ENCODE measurements at regions not wholly inside any gene's neighbourhood (a gene's known extent, or its start where the extent isn't known, plus 50 kb on each side); places are given as distances from the start of the nearest gene placed in this dataset.

DNA sequence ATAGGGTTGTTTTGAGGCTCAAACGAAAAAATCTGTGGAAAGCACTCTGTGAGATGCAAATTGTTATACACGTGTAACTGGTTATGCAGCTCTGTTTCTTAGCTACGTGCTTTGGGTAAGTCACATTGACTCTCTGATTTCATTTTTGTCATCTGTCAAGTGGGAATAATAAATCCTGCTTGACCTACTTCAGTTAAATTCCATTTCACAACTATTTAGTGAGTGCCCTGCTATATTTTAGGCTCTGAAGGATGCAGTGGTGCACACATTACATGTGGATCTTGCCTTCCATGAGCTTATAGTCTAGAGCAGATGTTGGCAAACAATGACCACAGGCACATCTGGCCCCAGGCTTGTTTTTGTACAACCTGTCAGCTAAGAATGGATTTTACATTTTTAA lies 133.6 kb upstream of the PLET1 start:
- H3K36me3 Mint-ChIP-seq, result peaks cover 2% of the 10 kb centered on the region; the same call in 1 of the 2 replicates
- DNase-seq (ENCODE audit: low spot score), result no peak
- TF ChIP-seq, protein P1, sequence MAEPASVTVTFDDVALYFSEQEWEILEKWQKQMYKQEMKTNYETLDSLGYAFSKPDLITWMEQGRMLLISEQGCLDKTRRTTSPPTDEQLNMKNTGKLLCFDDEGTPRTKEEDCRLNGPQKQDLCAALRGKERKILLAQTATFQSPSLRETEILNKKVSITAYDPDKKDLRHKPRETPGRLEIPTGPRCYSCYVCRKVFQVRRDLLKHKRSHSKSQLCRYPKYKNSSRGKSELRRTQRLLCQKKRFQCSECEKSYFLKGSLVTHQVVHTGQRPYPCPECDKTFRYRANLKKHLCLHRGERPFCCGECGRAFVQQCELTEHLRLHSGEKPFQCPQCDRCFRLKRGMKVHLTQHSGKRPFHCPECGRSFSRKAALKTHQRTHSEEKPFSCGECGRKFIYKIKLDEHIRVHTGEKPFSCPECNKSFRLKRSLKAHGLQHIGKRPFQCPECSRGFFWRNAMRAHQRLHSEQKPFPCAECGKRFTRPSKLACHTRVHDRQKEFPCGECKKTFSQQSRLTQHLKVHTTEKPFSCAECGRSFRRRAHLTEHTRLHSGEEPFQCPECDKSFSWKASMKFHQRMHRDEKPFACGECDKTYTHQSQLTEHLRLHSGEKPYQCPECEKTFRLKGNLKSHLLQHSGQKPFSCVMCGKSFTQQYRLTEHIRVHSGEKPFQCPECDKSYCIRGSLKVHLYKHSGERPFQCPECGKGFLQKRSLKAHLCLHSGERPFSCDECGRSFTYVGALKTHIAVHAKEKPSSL (CRISPR knock-in tag; conservative IDR thresholded peaks at IDR 0.05), result no peak
- TF ChIP-seq, protein P2, sequence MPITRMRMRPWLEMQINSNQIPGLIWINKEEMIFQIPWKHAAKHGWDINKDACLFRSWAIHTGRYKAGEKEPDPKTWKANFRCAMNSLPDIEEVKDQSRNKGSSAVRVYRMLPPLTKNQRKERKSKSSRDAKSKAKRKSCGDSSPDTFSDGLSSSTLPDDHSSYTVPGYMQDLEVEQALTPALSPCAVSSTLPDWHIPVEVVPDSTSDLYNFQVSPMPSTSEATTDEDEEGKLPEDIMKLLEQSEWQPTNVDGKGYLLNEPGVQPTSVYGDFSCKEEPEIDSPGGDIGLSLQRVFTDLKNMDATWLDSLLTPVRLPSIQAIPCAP (CRISPR knock-in tag; IDR thresholded peaks at IDR 0.05), result no peak
- TF ChIP-seq ZNF396 (CRISPR knock-in tag; IDR thresholded peaks at IDR 0.05; ENCODE audit: borderline replicate concordance) (no peak), ZNF281 (CRISPR knock-in tag; IDR thresholded peaks at IDR 0.05) (no peak), E2F1 (CRISPR knock-in tag; IDR thresholded peaks at IDR 0.05) (no peak)
- no peak overlapping the region for H3K27ac Mint-ChIP-seq
- ChIA-PET CTCF (no interaction called here), POLR2A (no interaction called here)
- ATAC-seq, result no peak
- peaks cover 6% of the 10 kb centered on the region for H3K9me3 Mint-ChIP-seq
- H3K27me3 Mint-ChIP-seq (ENCODE audit: low read depth), result no peaks in the 10 kb centered on the region; the same call in 1 of the 2 replicates
- no peaks in the 10 kb centered on the region for H3K4me1 Mint-ChIP-seq
- H3K4me3 Mint-ChIP-seq, result no peak overlapping the region

DNA sequence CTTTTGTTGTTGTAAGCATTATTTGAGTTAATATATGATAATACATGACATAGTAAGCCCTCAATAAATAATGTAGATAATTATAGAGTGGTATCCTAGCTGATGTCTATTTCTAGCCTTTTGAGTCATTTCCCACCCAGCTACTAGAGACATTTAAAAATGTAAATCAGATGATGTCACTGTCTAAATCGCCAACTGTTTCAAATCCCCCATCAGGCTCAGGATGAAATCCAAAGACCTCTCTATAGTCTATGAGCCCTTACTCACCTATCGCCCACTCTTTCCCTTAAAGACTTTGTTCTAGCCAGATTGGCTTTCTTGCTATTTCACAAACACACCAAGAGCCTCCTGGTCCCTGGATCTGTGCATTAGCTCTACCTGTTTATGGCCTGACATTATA lies 135.4 kb upstream of the PLET1 start:
- DNase-seq (ENCODE audit: low spot score) (no peak), ATAC-seq (no peak)
- H3K36me3 Mint-ChIP-seq, result no peaks in the 10 kb centered on the region
- CTCF ChIA-PET, result interaction anchor here (1.2 kb wide), 1 partner anchor 50 kb away, joined by 3 read pairs; no protein-coding TSS in a partner anchor
- no peaks in the 10 kb centered on the region; the same call in 1 of the 2 replicates for H3K27me3 Mint-ChIP-seq (ENCODE audit: low read depth)
- no peak overlapping the region for H3K27ac Mint-ChIP-seq
- no peak overlapping the region for H3K4me3 Mint-ChIP-seq
- POLR2A ChIA-PET, result no interaction called here
- TF ChIP-seq, protein P3, sequence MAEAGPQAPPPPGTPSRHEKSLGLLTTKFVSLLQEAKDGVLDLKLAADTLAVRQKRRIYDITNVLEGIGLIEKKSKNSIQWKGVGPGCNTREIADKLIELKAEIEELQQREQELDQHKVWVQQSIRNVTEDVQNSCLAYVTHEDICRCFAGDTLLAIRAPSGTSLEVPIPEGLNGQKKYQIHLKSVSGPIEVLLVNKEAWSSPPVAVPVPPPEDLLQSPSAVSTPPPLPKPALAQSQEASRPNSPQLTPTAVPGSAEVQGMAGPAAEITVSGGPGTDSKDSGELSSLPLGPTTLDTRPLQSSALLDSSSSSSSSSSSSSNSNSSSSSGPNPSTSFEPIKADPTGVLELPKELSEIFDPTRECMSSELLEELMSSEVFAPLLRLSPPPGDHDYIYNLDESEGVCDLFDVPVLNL (CRISPR knock-in tag; IDR thresholded peaks at IDR 0.05; ENCODE audit: borderline replicate concordance, low read depth), result no peak
- TF ChIP-seq, protein P4, sequence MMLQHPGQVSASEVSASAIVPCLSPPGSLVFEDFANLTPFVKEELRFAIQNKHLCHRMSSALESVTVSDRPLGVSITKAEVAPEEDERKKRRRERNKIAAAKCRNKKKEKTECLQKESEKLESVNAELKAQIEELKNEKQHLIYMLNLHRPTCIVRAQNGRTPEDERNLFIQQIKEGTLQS (CRISPR knock-in tag; conservative IDR thresholded peaks at IDR 0.05), result no peak
- TF ChIP-seq, protein P5, sequence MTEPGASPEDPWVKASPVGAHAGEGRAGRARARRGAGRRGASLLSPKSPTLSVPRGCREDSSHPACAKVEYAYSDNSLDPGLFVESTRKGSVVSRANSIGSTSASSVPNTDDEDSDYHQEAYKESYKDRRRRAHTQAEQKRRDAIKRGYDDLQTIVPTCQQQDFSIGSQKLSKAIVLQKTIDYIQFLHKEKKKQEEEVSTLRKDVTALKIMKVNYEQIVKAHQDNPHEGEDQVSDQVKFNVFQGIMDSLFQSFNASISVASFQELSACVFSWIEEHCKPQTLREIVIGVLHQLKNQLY (CRISPR knock-in tag; IDR thresholded peaks at IDR 0.05), result no peak
- TF ChIP-seq SP1 (CRISPR knock-in tag; conservative IDR thresholded peaks at IDR 0.05), result no peak
- TF ChIP-seq NR2C2 (CRISPR knock-in tag; IDR thresholded peaks at IDR 0.05), result no peak
- no peak for TF ChIP-seq ZBTB21 (CRISPR knock-in tag; IDR thresholded peaks at IDR 0.05; ENCODE audit: borderline replicate concordance)
- TF ChIP-seq, protein P6, sequence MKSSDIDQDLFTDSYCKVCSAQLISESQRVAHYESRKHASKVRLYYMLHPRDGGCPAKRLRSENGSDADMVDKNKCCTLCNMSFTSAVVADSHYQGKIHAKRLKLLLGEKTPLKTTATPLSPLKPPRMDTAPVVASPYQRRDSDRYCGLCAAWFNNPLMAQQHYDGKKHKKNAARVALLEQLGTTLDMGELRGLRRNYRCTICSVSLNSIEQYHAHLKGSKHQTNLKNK (CRISPR knock-in tag; IDR thresholded peaks at IDR 0.05), result no peak
- no peak for TF ChIP-seq GABPB1 (CRISPR knock-in tag; IDR thresholded peaks at IDR 0.05)
- H3K9me3 Mint-ChIP-seq, result 0 out of 2 replicates have a peak, but pooled peaks cover 4% of the 10 kb centered on the region
- H3K4me1 Mint-ChIP-seq, result no peaks in the 10 kb centered on the region

All from WTC11 (cell line).